GM18498 (cell line): ENCODE measurements at regions not wholly inside any gene's neighbourhood (a gene's known extent, or its start where the extent isn't known, plus 50 kb on each side); places are given as distances from the start of the nearest gene placed in this dataset.

ENCODE experiments used
- ATAC-seq: cut with Tn5 transposase; IDR thresholded peaks from one replicate; pipeline ENCODE4 v1.9.1; 2021; ENCODE audit warnings: mild to moderate bottlenecking, moderate library complexity; ENCODE audit not compliant: unreplicated experiment

DNA sequence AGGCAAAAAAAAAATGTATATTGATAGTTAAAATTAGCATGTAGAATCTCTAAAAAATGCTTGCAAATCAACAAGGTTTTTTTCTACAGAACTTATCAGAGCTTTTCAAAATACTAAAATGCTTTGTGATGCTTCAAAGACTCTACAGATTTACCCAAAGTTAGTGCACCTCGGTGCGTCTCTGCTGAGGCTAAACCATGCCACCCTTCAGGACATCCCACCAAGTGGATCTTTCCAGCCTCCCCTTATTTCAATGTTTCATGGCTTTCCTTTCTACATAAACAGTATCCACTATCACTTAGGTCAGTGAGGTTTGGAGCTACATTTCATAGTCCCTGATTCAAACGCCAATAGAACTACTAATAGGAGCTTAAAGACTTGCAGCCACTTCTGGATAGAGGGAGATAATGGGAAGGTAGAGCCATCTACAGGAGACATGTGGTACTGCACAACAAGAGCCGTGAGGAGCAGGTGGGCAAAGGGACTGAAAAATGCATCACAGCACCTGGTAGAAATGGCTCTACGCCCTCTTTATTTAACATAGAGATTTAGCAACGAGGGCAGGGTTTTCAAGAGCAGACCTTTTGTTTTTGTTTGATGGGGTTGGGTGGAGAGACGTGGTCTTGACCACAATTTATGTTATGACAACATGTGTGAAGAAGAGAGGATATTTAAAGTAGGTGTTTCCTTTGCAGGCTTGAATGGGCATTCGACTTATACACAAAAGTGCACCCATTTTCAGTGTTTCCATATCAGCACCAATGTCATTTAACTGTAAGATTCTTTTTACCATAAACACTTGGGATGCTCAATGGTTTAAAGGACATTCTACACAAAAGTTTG lies 56.1 kb upstream of the SLC35G4 start:
- peak; percentile 67 for ATAC-seq

DNA sequence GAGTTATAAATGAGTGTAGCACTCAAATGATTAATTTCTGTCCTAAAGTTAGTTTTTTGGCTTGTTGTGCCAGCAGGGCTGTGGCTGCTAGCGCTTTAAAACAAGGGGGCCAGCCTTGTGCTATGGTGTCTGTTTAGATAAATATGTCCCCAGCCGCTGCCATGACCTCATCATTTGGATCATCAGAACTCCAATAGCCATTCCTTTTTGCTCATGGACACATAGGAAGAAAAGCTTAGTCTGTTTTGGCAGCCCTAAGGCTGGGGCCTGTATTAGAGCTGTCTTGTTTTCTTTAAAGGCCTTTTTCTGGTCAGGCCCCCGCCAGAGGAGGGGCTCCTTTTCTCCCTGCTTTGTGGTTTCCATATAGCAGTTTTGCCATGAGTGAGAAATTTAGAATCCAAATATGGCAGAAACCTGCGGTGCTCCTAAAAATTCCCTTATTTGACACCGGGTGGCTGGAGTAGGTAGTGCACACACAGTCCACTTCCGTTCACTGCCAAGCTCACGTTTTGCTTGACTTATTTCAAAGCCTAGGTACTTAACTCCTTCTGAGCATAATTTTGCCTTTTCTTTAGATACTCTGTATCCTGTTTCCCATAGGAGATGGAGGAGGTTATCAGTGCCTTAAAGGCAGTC lies 60.4 kb upstream of the SLC35G4 start:
- ATAC-seq = no peak

DNA sequence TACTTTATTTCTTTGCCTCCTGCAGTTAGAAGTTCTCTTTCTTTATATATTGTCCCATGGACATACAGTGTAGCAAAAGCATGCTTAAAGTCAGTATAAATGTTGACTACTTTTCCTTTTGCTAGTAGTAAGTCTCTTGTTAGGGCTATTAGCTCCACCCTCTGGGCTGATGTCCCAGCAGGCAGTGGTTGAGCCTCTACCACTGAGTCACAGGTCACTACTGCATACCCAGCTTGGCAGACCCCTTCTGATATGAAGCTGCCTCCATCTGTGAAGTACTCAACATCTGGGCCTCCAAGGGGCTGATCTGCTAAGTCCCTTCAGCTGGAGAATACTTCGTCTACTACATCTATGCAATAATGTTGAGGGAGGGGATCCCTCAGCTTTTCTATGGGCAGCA lies 61.0 kb upstream of the SLC35G4 start:
- ATAC-seq = no peak

DNA sequence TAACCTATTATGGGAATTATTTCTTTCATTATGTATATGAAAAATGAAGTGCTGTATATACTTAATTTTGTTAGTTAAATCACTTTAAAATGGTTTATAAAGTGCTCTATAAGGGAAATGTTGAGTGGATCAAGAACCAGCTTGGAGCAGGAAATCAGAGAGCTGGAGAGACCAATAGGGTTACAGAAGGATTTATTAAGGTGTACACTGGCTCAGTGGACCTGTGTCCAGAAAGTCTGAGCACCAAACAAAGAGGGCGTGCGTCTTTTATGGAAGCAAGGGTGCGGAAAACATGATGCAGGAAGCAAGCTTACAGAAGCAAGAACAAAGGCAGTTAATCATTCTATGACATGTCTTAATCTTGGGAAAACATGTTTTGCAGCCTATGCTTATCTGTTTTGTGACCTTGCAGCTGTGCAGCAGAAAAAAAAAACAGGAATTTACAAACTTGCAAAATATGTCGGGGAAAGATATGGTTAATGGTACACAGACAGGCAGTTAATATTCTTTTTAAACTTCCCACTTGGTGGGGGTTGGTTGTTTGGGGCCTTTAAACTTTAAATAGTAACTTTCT lies 65.2 kb upstream of the SLC35G4 start:
- no peak for ATAC-seq

DNA sequence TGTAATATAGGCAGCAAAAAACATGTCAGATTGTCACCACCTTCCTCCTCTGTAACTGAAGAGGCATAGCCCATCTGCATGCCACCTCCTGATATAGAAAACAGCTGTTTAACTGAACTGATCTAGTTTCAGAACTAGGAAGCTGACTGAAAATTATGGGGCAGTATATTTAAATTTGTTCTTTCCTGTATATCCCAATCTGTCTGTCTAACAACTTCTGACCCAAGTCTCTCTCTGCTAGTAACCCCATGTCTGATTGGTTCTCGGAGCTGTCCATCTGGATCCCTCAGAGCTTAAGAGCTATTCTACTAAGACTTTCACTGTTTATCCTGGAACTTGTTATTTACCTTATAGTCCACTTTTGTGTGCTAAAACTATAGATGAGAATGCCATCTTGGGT lies 68.2 kb upstream of the SLC35G4 start:
- ATAC-seq = no peak

DNA sequence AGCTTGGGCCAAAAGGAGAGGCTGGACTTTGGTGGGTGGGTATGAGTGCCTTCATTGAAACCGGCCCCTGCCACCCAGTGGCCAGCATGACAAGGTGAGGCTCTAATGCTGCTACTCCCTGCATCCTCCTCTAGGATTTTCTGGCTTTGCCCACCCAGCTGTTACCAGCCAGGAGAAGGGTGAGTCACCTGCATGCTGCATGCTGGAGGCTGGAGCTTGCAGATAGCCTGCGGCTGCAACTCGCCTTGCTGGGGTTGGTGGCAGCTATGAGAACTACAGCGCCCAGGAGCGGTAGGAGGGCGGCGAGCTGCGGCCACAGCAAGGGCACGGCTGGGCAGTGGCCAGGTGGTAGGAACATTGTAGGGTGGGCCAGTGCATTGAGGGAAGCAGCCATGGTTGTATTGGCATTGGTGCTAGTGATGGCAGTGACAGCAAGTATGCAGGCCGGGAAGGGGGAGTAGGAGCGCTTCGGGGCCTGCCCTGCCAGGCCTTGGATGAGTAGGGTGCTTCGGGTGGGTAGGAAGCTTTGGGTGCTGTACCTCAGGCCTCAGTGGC lies 75.4 kb upstream of the SLC35G4 start:
- ATAC-seq = no peak

DNA sequence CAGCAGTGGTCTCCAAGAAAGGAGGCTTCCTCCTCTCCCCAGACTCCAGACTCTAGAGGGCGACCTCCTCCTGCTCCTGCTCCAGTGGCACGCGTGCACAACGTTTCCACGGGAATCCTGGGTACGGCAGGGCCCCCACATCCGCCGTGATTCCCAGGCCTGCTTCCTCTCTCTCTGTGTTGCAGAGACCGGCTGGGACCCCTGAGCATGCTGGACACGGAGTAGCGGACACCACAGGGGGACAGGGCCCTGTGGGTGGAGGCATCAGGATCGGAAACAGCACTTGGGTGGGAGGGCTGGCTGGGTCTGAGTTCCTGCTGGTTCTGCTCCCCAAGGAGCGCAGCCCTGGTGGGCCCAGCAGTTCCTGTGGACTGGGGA lies 75.9 kb upstream of the SLC35G4 start:
- no peak for ATAC-seq

DNA sequence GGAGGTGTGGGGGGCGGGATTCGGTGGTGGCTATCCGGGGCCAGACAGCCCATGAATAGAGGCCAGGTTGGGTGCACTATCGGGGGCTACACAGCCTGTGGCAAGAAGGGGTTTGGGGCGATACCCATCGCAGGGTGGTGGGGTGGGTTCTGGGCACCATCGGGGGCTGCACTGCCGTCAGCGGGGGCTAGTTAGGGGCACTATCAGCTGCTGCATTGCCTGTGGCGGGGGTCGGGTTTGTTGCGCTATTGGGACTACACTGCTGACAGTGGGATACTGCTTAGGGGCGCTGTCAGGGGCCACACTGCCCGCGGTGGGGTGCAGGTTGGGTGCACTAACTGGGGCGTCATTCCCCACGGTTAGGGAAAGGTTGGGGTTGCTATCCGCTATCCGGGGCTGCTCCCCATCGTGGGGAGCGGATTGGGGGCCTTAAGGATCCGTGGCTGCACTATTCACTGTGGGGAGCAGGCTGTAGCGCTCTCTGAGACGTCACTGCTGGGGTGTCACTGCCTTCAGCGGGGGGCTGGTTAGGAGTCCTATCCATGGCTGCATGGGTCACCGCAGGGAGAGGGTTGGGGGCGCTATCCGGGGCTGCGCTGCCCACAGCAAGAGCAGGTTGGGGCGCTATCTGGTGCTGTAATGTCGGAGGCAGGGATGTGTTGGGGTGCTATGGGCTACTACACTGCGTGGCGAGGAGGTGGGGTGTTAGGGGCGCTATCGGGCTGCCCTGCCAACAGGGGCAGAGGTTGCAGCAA lies 76.5 kb upstream of the SLC35G4 start:
- ATAC-seq = no peak

DNA sequence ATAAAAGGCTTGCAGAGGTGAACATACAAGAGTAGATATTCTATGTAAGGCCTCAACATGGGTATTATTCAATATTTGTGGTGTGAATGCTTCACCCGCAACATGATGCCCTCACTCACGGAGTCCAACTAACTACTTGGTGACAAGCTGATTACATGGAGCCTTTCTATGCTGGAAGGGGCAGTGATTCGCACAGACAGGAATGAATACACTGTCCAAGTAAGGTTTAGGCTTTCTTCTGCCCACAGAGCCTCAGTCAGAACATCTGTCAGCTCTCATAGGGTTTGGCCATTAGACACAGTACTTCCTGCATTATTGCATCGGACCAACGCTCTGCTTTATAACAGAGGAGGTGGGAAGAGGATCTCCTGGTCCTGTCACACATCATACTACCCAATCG lies 80.3 kb upstream of the SLC35G4 start:
- no peak for ATAC-seq

DNA sequence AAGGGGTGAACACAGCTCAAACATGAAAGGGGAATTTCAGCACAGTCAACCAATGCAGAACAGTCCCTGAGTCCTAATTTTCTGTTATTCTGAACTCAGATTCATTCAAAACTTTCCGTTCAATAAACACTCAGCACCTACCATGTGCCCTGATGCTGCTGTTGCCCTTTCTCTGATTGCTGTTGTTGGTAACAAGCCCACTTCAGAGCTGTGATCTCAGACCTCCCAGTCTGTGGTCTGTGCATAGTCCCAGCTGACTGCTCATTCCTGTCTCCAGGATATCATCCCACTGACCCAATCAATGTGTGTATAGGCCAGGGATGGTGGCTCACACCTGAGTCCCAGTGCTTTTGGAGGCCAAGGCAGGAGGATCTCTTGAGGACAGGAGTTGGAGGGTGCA lies 82.7 kb upstream of the SLC35G4 start:
- no peak for ATAC-seq

DNA sequence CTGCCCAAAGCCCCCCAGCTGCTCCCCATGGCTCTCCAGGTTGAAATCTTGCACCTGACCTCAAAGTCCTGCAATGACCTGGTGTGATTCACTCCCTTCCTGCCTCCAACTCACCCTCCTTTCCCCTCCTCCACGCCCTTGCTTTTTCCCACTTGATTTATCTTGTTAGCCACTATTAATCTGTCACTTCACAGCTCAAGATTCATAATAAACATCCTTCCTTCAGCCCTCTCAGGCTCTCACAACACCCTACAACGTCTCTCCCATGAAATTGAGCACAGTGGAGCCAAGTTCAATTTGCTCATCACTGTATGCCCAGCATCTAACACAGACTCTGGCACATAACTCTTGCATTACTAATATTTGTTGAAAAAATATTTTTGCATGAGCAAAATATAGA lies 85.6 kb upstream of the SLC35G4 start:
- ATAC-seq = no peak

DNA sequence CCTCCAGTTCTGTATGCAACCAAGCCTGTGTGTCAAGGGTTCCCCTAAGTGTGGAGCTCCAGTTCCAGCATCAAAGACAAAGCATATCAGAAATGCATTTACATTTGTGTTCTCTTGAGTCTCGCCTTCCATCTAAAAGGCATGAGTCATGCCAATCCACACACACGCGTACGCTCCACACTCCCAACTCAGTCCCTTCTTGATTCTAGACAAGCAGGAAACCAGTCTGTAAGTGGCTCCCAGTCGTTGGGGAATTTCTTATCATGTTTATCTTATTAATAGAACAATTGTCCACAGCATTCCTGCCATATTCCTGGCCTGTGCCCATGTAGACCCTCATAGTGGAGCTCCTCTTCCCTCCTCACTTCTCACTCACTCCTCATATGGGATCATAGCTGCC lies 86.4 kb upstream of the SLC35G4 start:
- ATAC-seq = no peak

DNA sequence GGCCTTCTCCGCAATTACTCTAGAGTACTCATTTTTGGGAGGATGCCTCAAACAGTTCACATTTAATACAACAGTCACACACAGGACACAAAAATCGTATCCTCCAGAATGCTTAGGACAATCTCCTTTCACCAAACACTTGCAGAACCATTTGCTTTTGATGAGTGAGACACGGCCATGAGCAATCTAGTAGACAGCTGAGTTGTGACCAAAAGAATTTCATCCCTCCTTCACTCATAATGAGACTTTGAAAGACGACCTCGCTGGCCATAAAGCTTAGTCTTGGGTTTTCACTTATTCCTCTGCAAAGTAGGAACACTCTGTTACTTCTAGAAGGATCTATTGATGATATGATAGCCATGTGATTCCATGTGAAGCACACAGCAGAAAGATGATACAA lies 87.5 kb upstream of the SLC35G4 start:
- ATAC-seq = no peak

DNA sequence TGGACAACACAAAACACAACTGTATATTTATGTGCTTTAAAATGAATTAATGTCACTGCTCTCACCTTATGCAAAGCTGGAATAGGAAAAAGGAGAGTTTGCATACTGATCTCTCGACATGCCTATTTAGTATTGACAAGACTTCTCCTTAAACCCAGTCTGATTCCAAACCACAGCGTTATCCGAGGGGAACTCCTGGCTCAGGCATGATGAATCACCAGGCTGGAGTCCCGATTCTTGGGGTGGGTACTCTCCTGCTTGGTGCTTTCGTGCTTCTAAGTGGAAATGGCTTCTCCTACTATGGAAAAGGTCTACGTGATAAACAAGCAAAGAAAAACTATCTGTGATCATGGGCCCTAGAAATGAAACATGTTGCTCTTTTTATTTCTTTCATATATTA lies 88.9 kb upstream of the SLC35G4 start:
- no peak for ATAC-seq

DNA sequence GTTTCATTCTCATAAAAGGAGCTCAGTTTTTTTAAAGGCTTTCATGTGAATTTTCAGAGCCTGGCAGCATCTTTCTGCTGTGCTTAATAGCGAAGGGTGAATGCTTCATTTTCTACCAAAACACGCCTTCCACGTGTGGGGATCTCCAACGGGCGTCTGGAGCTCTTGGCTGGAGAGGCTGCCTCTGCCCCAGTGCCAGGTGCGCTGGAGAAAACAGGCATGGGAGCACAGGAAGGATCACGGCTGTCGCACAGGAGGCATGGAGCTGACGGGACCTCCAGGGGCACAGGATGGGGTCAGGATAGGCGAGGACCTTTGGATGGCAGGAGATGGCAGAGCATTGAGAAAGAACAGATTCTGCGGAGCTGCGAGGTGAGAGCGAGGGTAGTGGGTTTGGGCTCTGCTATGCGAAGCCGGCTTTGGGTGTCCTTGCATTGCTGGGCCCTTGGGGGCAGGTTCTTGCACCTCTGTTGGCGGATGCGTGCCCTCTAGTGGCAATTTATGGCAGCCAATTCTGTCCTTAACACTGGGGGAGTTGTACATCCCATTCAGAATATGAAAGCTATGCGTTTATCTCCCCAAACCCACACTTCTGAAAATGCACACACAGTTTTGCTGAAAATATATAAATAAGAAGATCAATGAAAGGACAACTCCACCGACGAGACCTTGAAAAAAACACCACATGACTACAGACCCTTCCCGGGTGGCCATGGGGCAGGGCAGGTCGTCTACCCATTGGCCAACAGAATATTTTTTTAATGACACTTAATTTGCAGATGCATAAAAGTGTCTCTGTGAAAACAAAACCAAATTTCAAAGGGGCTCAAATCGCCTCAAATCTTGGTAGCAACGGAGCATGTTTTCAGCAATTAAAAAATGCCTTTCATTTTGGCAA lies 90.4 kb upstream of the SLC35G4 start:
- peak; percentile 88 for ATAC-seq

DNA sequence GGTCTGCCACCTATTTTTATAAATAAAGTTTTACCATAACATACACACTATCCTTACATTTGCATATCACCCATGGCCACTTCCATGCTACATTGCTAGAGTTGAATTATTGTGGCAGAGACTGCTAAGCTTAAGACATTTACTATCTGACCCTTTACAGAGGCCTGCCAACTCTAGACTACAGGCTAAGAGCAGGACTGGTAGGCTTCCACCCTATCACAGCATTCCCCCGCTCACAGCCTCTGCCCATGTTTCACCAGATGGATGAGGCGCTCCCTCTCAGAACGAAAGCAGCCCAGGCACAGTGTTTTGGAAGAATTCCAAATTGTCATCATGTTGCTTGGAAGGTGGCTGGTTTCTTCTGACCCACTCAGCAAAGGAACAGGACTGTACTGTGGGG lies 91.7 kb upstream of the SLC35G4 start:
- no peak for ATAC-seq

DNA sequence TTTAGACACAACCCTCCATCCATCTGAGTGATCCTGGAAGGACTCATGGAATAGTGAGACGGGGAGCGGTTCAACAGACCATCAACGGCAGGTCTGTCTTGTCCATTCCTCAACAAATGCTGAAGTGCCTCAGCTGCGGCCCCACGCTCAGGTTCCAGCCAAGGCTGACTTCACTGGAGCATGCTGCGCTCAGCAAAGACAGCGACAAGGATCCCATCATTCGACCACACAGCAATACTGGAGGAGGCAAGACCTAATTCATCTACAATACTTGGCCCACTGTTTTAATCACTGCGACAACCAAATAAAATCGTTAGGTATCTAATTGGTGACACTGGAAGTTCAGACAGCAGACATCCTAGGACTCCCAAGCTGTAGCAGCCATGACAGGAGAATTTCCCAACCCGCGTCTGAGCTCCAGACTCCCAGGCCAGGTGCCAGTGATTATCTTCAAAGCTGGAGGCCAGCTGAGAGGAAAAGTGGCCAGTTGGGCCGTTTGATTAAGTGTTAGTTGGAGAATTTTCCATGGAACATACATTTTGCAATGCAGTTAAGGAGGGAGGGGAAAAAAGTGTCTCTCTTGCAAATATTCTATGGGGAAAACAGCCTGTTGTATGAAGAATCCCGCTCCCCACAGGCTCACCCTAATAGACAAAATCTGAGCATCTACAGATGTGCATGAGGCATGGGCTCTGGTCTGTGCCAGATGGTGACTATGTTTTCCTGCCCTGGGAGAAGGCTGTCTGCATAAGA lies 92.5 kb upstream of the SLC35G4 start:
- no peak for ATAC-seq

DNA sequence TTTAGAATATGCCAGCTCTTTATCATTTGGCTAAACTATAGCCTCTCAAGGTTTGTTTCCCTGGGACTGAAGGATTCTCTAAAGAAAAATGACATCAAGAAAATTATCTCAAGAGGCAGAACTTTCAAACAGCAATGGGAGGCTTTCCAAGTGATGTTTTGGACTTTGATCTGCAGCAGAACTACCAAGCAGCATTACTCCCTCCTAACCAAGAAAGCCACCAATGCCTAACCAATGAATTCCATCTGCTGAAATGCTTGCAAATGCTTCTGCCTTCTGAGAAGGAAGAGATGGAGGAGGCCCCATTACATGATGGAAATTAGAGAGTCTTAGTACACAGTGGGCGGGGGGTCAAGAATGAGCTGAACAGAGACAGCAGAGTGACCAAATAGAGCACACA lies 95.1 kb upstream of the SLC35G4 start:
- ATAC-seq = no peak
